BJ (cell line): ENCODE measurements at regions not wholly inside any gene's neighbourhood (a gene's known extent, or its start where the extent isn't known, plus 50 kb on each side); places are given as distances from the start of the nearest gene placed in this dataset.

Experiments used
- CTCF ChIA-PET: fragments of 350-600 bp; formaldehyde crosslinking; extraction: SDS; loops from one replicate; lab custom pipeline; 2021; ENCODE audit warnings: antibody characterized with exemption, inconsistent platforms; lab: Yijun Ruan, JAX
- POLR2A ChIA-PET: fragments of 300-600 bp; sonication (Branson Sonifier 250); formaldehyde crosslinking; extraction: SDS; loops from one replicate; lab custom pipeline; 2021; ENCODE audit warnings: antibody characterized with exemption; lab: Charles Lee
- DNase-seq: peaks from one replicate; pipeline ENCODE4 v3.0.0-alpha.2; 2011; ENCODE audit warnings: low read depth
- H3K27me3 ChIP-seq: 2 replicates; pipeline ENCODE4 v1.6.0; 2011; ENCODE audit warnings: low read length; ENCODE audit not compliant: control insufficient read depth, insufficient read depth
- H3K36me3 ChIP-seq: 2 replicates; pipeline ENCODE4 v1.5.1; 2011; ENCODE audit warnings: low read length; ENCODE audit not compliant: control insufficient read depth, insufficient read depth
- H3K4me3 ChIP-seq: 2 replicates; pipeline ENCODE4 v1.5.1; 2011; ENCODE audit warnings: low read depth, mild to moderate bottlenecking, control low read depth, low read length
- CTCF ChIP-seq: IDR thresholded peaks from 2 replicates; pipeline ENCODE4 v1.5.1; 2011; ENCODE audit warnings: low read depth, mild to moderate bottlenecking, control low read depth, inconsistent platforms, low read length, moderate library complexity; ENCODE audit not compliant: insufficient read depth

DNA sequence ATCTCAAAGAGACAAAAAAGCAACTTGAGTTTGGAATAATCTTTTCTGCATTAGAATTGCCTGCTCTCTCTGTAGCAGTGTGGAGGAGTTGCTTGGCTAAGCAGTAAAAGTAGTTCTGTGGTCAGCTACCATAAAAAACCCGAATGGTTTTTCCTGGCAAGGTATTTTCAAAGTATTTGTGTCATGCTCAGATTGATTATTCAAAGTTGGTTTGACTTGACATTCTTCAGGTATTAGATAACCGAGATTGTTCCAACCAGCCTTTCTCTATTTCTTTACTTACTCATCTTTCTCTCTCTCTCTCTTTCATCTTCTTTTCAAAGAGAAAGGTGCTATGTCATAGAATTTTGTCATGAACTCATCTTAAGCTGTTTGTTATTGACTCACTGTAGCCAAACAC, 404.9 kb downstream of the CPS1 start:
- Histone ChIP-seq H3K36me3 (no peaks in the 10 kb centered on the region), H3K4me3 (no peak overlapping the region), H3K27me3 (no peaks in the 10 kb centered on the region)
- no peak for TF ChIP-seq CTCF
- ChIA-PET CTCF (no interaction called here), POLR2A (no interaction called here)
- DNase-seq, result no peak

DNA sequence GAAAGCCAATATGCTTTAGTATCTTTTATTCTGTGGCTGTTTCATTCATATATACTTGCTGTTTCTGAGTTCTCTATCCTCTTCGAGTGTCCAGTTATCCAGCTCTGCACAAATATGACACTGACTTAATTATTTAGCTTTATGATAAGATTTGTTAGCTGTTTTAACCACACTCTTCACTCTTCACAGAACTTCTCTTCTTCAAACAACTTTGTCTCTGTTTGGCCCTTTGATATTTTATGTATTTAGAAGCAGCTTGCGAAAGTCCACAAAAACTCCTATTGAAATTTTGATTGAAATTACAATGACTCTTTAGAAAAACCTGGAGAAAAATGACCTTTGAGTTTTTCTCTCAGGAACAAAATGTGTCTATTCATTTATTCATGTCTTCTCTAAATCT, 407.0 kb downstream of the CPS1 start:
- POLR2A ChIA-PET, result no interaction called here
- CTCF ChIA-PET, result no interaction called here
- no peak for TF ChIP-seq CTCF
- Histone ChIP-seq H3K27me3 (no peaks in the 10 kb centered on the region), H3K36me3 (no peaks in the 10 kb centered on the region), H3K4me3 (no peak overlapping the region)
- no peak for DNase-seq

GRCh38 chr2:210964141-210964764, 407.9 kb downstream of the CPS1 start:
- H3K36me3 ChIP-seq, result no peaks in the 10 kb centered on the region
- no peak for DNase-seq
- no peaks in the 10 kb centered on the region for H3K27me3 ChIP-seq
- no peak overlapping the region for H3K4me3 ChIP-seq
- CTCF ChIA-PET, result no interaction called here
- no peak for TF ChIP-seq CTCF
- POLR2A ChIA-PET, result no interaction called here

GRCh38 chr2:210965472-210965871, 409.1 kb downstream of the CPS1 start:
- no peaks in the 10 kb centered on the region for H3K27me3 ChIP-seq
- ChIA-PET CTCF (no interaction called here), POLR2A (no interaction called here)
- H3K4me3 ChIP-seq, result no peak overlapping the region
- no peak for TF ChIP-seq CTCF
- no peak for DNase-seq
- no peaks in the 10 kb centered on the region for H3K36me3 ChIP-seq

GRCh38 chr2:210966330-210966729, 409.9 kb downstream of the CPS1 start:
- ChIA-PET POLR2A (no interaction called here), CTCF (no interaction called here)
- DNase-seq, result no peak
- no peak overlapping the region for H3K4me3 ChIP-seq
- H3K36me3 ChIP-seq, result no peaks in the 10 kb centered on the region
- no peak for TF ChIP-seq CTCF
- no peaks in the 10 kb centered on the region for H3K27me3 ChIP-seq
